LoVo (cell line): ENCODE measurements at regions not wholly inside any gene's neighbourhood (a gene's known extent, or its start where the extent isn't known, plus 50 kb on each side); places are given as distances from the start of the nearest gene placed in this dataset.

Experiments
- DNase-seq: peaks from one replicate; pipeline ENCODE4 v3.0.0-alpha.2; 2016; ENCODE audit warnings: low spot score

DNA sequence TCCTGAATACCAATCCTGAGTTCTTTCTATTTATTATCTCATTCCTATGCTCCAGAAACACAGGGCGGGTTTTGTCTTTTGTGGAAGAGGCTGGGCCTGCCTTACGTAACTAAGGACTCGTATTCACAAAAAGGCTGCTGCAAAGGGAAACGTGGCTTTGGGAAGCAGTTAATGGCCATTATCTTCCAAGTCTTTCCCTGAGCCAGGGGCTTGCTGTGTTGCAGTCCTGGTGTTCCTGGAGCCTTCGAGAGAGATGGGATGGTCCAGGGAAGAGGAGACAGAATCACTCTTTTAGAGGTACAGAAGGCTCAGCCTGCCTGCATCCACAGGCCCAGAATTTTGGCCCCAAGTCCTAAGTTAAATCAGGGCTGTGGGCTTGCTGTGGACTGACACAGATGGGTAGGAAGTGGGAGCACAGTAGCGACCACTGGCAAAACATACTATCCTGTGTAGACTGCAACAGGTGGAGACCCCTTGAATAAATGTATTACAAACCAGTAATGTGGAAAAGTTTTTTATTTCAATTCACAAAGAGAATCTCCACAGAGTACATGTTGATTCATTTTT is 139.4 kb upstream of the ST6GAL2 start:
- DNase-seq: no peak

DNA sequence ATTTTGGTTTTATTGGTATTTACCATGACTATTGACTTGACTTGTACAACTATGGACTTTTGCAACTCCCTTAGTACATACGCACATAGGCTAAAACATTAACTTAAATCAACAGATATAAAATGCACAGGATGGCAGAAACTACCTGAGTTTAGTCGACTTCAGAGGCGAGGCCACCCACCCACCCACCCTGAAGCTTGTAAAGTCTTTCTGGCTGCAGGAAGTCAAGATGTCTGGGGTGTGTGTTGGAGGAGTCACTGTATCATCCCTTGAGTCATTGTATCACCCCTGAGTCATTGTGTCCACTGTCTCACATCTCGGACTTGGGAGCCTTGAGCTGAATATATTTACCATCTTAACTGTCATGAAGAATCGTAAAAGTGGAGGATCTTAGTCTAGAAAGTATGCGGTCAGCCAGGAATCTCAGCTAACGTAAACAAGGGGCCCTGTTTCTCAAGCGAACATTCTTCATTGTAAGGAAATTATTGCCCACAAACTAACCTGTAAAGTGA is 140.0 kb upstream of the ST6GAL2 start:
- peak; percentile 64 for DNase-seq

DNA sequence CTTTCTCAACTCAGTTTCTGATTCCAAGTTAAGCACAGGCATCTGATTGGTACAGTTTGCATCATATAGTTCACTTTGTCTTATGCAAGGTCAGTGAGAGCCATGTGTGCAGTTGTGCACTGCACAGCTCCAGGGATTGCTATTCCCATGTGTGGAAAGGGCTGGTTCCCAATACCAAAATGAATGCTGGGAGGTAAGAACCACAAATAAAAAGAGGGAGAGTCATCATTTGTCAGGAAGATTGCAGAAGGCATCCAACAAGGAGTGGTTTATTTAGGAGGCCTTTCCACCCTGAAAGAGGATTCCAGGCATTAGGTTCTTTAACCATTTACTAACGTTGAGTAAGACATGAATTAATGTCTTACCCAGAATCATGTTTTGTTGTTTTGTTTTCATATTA is 141.2 kb upstream of the ST6GAL2 start:
- DNase-seq: no peak

DNA sequence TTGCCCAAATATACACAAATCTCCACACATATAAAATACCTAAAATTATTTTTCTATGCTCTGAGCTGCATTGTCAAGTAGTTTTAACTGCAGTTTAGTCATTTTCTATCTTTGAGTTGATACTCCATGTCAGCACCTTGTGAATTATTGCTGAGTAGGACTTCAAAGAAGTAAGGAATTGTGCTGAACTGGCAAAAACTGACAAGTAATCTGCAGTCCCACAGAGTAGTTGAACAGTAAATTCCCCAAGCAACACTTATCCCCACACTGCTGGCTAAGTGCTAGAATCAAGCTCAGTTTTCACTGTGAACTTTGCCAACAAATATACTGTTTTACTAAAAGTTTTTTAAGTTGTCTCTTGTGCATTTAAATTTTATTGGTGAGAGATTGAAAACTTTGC is 141.8 kb upstream of the ST6GAL2 start:
- no peak for DNase-seq

DNA sequence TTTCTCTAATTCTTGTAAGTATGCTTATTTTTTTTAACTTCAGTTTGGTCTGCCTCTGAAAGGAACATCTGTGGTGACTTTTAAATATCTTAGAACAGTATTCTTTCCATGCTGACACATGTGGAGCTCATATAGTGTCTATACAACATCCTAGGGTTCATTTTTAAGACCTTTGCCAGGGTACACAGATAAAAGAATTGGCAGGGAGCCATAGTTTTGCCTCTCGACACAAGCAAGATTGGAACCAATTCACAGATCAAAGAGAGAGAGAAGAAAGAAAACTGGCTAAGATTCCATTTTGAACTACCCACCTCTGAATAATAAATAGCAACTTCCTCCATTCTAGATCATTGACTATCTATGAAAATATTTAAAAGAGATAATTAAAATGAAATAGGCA is 142.7 kb upstream of the ST6GAL2 start:
- DNase-seq: peak; percentile 44

DNA sequence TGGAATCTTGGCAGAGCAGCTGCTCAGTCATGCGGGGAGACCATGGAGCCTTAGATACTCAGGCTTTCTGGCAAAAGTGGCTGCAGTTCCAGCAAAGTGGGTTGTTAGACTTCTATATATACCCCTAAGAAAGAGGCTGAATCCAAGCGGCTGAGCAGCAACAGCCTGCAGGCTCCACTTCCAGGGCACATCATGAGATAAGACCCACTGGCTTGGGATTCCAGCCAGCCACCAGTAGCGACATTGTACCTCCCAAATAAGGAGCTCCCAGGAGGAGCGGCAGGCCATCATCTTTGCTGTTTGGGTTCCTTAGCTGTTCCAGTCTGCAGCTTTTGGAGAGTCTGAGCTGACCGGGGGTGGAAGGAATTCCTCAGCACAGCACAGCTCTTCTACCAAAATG is 150.3 kb upstream of the ST6GAL2 start:
- DNase-seq: no peak

DNA sequence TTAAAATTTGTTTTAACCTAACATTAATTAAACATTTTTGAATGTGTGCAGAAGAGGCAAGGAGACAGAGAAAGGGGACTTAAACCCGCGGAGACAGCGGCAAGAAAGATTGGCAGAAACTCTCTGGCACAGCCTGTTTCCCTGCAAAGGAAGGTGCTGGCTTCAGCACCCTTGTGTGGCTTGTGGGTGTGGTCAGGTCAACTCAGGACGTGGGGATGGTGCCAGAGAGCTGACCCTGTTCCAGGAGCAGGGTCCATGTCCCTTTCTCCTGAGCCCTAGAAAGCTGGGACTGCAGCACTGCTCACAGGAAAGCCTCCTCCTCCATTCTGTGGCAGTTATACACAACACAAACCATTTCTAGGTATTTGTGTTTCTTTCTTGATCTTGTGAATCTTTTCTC is 176.2 kb upstream of the ST6GAL2 start:
- peak; percentile 10 for DNase-seq

DNA sequence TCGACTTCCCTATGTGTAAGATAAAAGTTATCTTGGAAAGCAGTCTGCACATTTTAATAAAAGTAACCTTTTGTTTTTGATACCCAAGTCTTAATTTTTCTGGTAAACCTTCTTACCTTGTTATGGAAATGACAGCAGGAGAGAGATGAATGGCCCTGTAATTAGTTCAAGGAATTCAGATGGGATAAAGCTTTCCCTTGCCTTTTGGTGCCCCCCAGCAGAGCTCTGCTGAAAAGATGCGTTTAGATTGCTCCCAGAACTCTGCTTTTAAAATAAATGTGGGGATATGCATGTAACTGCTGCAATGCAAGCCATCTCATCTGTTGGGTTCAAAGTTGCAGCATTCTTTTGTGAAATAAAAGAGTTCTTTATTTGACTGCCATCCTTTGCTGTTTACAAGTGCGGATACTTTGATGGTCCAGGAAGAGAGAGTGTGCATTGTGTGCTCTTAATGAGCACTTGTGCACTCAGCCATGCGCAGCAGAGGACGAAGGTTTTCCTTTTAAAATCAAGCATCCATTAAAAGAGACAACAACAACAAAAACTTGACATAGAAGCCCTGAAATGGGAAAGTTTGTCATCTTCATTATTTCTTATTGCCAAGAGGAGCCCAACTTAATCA is 176.7 kb upstream of the ST6GAL2 start:
- no peak for DNase-seq

DNA sequence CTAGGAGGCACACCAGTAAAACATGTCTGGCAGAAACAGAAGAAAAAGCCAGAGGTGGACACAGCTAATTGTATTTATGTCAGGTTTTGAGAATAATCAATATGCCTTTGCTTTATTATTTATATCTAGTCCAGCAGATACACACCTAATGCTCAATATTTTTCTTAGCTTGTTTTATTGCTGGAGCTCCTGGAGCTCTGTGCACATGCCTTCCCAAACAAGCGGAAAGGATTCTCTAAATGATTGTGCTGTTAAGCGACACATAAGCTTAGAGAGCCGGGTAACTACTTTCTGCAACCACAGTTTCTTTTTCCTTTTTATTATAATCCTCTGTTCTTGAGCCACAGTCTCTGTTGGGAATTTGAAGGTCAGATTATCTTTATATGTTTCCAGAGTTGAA is 177.3 kb upstream of the ST6GAL2 start:
- no peak for DNase-seq

DNA sequence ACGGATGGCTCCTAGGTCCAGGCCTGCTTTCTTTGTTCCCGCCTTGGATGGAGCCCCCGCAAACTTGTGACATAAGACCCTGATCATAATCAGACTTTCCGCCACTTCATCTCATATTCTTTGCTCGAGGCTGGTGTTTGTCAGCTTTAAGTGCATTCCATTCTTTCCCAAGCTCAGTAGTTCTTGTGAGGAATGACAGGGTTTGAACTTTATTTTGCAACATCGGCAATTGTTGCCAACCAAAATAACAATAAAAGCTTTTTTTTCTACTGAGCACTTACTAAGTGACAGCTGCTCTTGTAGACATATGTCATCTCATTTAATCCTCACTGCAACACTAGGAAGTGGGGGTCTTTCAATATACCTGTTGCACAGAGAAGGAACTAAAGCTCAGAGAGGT is 178.8 kb upstream of the ST6GAL2 start:
- no peak for DNase-seq

DNA sequence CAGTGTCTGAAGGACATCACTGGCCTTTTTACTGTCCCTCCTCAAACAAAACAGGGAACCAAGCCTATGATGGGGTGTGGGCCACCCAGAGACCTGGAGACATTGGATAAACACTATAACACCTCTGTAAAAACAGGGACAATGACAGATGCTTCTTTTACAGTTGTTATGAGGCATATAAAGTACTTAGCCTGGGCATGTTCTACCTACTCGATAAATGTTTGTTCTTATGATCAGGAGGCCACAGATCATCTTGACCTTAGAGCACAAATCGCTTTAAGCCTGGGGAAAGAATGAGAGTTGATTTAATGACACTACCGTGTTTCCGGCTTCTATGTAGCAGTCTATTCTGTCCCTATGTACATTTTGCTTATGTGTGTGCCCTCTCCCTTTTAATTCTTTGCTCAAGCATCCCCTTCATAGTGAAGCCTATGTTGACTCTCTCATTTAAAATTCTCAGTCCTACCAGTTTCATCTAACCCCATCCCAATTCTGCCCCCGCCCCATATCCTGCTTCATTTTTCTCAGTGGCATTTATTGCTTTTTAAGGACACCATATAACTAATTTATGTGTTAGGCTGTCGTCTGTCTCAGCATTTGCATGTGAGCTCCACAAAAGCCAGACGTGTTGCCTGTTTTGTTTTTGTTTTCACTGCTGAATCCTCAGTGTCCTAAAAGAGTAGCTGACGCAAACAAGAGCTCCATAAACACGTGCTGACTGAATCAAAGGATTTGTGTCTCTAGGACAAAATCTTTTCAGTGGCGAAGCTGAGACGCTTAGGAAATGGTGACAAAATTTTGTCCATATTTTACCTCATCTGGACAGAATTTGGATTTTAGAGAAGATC is 182.3 kb upstream of the ST6GAL2 start:
- DNase-seq: no peak

DNA sequence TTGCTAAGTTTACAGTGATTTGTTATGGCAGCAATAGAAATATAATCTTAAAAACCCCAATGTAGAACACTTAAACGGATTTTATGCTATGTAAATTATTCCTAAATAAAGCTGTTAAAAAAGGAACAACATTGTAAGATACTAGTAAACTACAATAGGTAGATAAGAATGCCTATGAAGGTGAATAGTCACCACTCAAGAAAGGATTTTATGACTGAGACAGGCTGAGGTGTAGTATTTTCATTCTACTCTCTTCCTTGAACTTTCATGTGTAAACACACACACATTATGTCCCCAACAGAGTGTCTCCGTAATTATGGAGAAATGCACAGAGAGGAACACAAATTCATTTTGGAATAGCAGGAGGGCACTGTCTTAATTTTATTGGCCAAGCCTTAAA is 183.9 kb upstream of the ST6GAL2 start:
- DNase-seq: no peak

DNA sequence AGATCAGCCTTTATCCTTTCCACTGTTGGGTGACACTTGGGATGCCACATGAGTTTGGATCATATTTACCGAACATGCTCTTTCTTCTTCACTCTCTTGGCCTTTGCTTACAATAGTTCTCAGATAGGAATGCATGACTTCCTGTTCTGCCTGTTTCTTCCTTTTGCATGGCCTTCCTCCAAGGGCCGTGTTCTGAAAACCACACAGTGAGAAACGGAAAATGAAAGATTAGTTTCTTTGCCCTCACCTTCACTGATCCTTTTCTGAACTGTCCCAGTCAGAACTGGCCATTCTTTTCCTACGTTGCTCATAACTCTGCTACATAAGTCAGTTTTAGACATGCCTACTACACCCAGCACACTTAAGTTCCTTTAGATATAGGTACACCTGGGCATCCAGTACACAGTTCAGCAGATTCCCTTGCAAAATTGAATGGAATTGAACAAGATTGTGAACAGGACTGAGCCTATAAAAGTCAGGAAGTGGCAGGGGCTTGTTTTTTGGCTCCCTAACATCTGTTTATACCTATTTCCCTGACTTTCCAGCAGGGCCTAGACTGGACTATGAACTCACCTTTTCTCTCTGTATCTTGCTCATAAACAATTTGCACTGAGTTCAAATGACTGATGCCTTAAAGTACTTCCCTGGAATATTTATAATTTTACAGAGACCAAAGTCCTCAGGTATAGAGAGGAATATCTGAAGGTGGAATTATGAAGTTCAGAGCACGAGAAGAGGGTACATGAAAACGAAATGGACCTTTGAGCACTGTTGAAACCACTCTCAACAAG is 186.4 kb upstream of the ST6GAL2 start:
- DNase-seq: no peak

DNA sequence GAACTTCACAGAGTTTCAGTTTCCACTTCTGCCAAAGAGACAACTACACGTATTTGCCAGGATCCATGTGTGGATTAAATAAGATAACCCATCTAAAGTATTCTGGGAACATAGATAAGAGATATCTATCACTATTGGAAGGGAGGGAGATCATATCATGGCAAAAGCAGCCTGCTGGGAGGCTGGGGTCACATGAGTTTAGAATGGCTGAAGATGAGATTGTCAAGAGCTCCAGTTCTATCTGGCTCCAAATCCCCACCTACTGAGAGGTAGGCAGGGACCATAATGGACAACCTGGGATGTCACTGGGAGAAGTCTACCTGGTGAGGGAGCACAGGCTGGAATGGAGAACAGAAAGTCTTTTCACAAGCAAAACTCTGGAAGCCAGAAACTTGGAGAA is 192.6 kb upstream of the ST6GAL2 start:
- DNase-seq: no peak

DNA sequence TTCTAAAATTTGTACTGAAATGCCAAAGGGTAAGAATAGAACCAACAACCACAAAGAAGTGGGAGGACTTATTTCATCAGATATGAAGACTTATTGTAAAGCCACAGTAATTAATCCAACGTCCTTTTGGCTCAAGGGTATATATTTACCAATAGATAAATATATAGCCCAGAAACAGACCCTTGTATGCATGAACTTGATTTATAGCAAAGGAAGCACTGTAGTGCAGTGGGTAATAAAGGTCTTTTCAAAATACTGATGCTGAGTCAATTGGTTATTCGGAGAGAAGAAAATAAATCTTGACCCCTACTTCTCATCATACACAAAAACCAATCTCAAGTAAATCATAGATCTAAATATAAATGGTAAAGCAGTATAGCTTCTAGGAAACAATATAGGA is 200.5 kb upstream of the ST6GAL2 start:
- DNase-seq: no peak

DNA sequence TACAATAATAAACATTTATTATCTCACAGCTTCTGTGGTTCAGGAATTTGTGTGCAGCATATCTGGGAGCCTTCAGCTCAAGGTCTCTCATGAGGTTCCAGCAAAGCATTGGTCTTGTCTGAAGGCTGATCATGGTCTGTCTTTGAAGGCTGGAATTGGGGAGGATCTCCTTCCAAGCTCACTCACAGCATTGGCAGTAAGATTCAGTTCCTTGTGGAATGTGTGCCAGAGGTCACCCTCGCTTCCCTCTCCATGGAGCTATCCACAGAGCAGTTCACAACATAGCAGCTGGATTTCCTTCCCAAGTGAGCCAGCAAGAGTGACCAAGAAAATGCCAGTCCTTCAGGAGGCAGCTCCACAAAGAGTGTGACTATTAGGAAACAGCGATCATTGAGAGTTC is 202.2 kb upstream of the ST6GAL2 start:
- no peak for DNase-seq

DNA sequence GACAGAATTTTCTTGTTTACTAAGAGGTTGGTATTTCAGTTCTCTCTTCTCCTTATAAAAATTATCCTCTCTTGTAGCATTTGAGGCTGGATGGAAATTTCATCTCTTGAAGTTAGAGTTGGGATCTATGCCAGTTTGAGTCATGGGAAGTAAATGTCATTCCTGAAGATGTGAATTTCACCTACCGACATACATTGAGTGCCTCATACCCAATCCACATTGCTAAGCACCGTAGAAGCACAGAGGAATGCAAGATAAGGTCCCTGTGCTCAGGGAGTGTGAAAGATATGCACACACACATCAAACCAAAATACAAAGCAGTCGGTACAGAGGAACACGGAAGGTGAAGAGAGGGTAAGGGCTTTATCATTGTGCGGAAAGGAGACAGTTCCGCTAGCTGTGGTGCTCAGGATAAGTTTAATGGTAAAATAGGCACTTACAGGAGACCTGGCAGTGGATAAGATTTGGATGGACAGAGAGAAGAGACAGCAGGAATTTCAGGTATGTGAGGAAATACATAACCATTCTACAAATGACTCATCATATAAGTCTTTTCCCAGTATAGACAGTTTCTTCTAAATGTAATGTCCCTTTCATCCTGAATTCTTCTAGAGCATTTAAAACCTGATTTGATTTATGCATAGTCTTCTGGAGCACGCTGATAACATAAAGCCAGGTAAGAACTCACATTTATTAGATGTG is 205.3 kb upstream of the ST6GAL2 start:
- no peak for DNase-seq

DNA sequence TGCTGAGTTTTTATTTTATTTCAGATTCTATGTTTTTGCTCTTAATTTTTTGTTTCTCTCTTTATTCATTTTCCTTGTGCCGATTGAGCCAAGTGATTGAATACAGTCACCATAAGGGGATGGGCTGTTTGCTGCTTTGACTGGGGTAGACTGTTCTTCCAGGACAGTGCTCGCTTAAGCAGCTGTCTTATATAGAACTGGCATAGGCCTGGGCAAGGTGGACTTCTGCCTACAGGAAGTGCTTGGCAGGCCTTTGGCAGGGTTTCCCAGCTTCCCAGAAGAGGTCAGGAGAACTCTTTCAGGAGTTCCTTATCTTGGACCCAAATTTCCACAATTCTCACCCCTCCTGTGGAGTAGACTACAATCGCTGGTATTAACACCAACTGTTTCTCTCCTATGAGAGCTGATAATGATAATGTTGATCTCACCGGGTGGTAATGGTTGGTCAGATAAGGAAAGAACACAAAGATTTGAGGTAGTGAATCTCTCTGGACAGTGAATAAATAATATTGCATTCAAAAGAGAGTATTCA is 207.5 kb upstream of the ST6GAL2 start:
- DNase-seq: no peak

DNA sequence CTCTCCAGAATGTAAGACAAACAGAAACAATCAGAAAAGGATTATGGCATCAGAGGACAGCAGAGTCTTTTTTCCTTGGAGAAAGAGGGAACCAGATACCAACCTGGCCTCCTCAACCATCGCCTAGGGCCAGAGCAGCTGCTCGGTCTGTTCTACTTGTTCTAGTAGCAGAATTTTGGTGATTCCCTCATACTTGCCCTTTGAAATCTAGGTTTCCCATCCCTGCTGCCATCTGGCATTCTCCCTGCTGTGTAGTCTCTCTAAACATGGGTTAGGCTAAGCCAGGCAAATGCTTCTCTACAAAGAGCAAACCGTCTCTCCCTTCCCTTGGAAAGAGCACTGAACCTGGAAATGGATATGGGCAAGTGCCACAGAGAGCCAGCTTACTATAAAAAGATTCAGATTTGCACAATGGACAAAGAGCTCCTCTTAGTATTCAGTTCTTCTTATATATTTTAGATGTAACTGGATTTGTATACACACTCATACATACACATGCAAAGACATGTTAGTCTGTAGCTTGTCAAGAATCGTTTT is 208.6 kb upstream of the ST6GAL2 start:
- DNase-seq: no peak

DNA sequence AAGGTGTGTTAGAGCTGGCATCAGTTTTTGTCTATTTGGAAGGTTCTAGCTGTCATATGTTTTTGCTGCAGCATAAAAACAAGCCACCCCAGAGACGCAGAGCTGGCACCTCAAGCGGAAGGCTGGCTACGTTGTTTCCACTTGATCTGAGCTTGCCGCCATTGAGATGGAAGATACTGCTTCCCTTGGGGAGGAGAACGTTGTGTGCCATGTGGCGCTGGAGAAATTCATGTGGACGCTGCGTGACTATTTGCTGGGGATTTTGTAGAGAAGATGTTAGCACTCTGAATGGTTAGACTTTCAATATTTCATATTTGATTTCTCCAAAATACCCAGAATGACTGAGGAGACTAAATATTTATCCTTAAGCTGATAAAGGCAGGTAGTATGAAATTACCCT is 216.2 kb upstream of the ST6GAL2 start:
- no peak for DNase-seq

DNA sequence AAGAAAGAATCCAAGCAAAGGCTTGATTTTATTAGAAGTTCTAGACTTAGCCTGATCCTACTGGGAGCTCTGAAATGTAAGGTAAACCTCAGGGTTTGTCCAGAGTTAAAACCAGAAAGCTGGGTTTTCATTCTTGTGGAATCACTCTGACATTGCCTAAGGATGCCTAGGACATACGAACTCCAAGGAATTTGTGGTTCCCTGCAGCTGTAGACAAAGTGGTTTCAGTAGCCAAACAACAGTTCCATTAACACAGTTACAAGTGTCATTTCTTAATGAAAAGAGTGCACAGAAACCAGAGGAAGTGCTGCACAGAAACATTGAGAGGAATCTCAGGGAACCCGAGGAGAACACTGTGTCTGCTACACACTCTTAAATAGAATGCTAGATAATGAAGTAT is 221.4 kb upstream of the ST6GAL2 start:
- DNase-seq: no peak
